Skeletal muscle satellite cell (primary cell): ENCODE measurements at regions not wholly inside any gene's neighbourhood (a gene's known extent, or its start where the extent isn't known, plus 50 kb on each side); places are given as distances from the start of the nearest gene placed in this dataset.

Source experiments
- H3K27me3 ChIP-seq: 2 replicates; pipeline ENCODE4 v1.7.0; 2013; ENCODE audit warnings: low read length; ENCODE audit not compliant: control insufficient read depth, insufficient read depth
- H3K36me3 ChIP-seq: 2 replicates; pipeline ENCODE4 v1.7.0; 2013; ENCODE audit warnings: mild to moderate bottlenecking, control low read depth, low read length; ENCODE audit not compliant: insufficient read depth
- H3K4me1 ChIP-seq: 2 replicates; pipeline ENCODE4 v1.7.0; 2013; ENCODE audit warnings: low read length; ENCODE audit not compliant: control insufficient read depth, insufficient read depth
- H3K4me2 ChIP-seq: 2 replicates; pipeline ENCODE4 v1.7.0; 2013; ENCODE audit warnings: mild to moderate bottlenecking, low read length
- H3K4me3 ChIP-seq: 2 replicates; pipeline ENCODE4 v1.7.0; 2013; ENCODE audit warnings: low read length
- H3K9ac ChIP-seq: 2 replicates; pipeline ENCODE4 v1.7.0; 2013; ENCODE audit warnings: mild to moderate bottlenecking, low read depth, low read length, moderate library complexity
- H3K9me3 ChIP-seq: replicated peaks from 2 replicates; pipeline ENCODE4 v1.7.0; 2013; ENCODE audit warnings: mild to moderate bottlenecking, control low read depth, low read length

GRCh38 chr1:30265127-30266070 is 458.0 kb downstream of the MATN1 start:
- no peaks in the 10 kb centered on the region for H3K27me3 ChIP-seq
- no peaks in the 10 kb centered on the region for H3K9me3 ChIP-seq
- no peak overlapping the region for H3K9ac ChIP-seq
- no peaks in the 10 kb centered on the region for H3K36me3 ChIP-seq
- H3K4me1 ChIP-seq, result no peaks in the 10 kb centered on the region
- H3K4me2 ChIP-seq, result no peak overlapping the region
- H3K4me3 ChIP-seq, result no peak overlapping the region

- no peak overlapping the region for H3K9ac ChIP-seq
- H3K27me3 ChIP-seq, result no peaks in the 10 kb centered on the region
- no peak overlapping the region for H3K4me2 ChIP-seq
- no peaks in the 10 kb centered on the region for H3K9me3 ChIP-seq
- H3K36me3 ChIP-seq, result no peaks in the 10 kb centered on the region
- no peaks in the 10 kb centered on the region for H3K4me1 ChIP-seq
- H3K4me3 ChIP-seq, result no peak overlapping the region
These were observed 458.7 kb downstream of the MATN1 start for GRCh38 chr1:30264672-30265025.

GRCh38 chr1:30263888-30264671 is 459.3 kb downstream of the MATN1 start:
- Histone ChIP-seq H3K4me1 (no peaks in the 10 kb centered on the region), H3K36me3 (no peaks in the 10 kb centered on the region), H3K4me3 (no peak overlapping the region), H3K27me3 (no peaks in the 10 kb centered on the region), H3K9ac (no peak overlapping the region), H3K9me3 (no peaks in the 10 kb centered on the region), H3K4me2 (no peak overlapping the region)

- no peaks in the 10 kb centered on the region for H3K4me1 ChIP-seq
- H3K4me3 ChIP-seq, result no peak overlapping the region
- H3K27me3 ChIP-seq, result no peaks in the 10 kb centered on the region
- H3K36me3 ChIP-seq, result no peaks in the 10 kb centered on the region
- H3K9ac ChIP-seq, result no peak overlapping the region
- peaks cover under 1% of the 10 kb centered on the region for H3K9me3 ChIP-seq
- H3K4me2 ChIP-seq, result no peak overlapping the region
These were observed 460.0 kb downstream of the MATN1 start for GRCh38 chr1:30263405-30263804.

GRCh38 chr1:30262158-30262557 is 461.2 kb downstream of the MATN1 start:
- H3K27me3 ChIP-seq, result no peaks in the 10 kb centered on the region
- no peak overlapping the region for H3K9ac ChIP-seq
- H3K4me3 ChIP-seq, result no peak overlapping the region
- H3K4me2 ChIP-seq, result no peak overlapping the region
- H3K36me3 ChIP-seq, result no peaks in the 10 kb centered on the region
- no peaks in the 10 kb centered on the region for H3K4me1 ChIP-seq
- H3K9me3 ChIP-seq, result peaks cover 3% of the 10 kb centered on the region

- Histone ChIP-seq H3K4me2 (no peak overlapping the region), H3K36me3 (no peaks in the 10 kb centered on the region), H3K4me3 (no peak overlapping the region), H3K9ac (no peak overlapping the region), H3K27me3 (no peaks in the 10 kb centered on the region), H3K4me1 (no peaks in the 10 kb centered on the region), H3K9me3 (peaks cover 3% of the 10 kb centered on the region)
These were observed 463.1 kb downstream of the MATN1 start for GRCh38 chr1:30260318-30260717.

GRCh38 chr1:30259631-30260030 is 463.8 kb downstream of the MATN1 start:
- H3K9ac ChIP-seq, result no peak overlapping the region
- no peaks in the 10 kb centered on the region for H3K27me3 ChIP-seq
- H3K36me3 ChIP-seq, result no peaks in the 10 kb centered on the region
- H3K9me3 ChIP-seq, result peaks cover 3% of the 10 kb centered on the region
- no peak overlapping the region for H3K4me2 ChIP-seq
- H3K4me3 ChIP-seq, result no peak overlapping the region
- no peaks in the 10 kb centered on the region for H3K4me1 ChIP-seq

GRCh38 chr1:30258876-30259275 is 464.5 kb downstream of the MATN1 start:
- Histone ChIP-seq H3K9ac (no peak overlapping the region), H3K27me3 (no peaks in the 10 kb centered on the region), H3K4me1 (no peaks in the 10 kb centered on the region), H3K4me2 (no peak overlapping the region), H3K9me3 (peaks cover 3% of the 10 kb centered on the region), H3K4me3 (no peak overlapping the region), H3K36me3 (no peaks in the 10 kb centered on the region)

- no peaks in the 10 kb centered on the region for H3K4me1 ChIP-seq
- H3K9ac ChIP-seq, result no peak overlapping the region
- H3K4me3 ChIP-seq, result no peak overlapping the region
- H3K4me2 ChIP-seq, result no peak overlapping the region
- H3K36me3 ChIP-seq, result no peaks in the 10 kb centered on the region
- H3K9me3 ChIP-seq, result peaks cover 6% of the 10 kb centered on the region
- no peaks in the 10 kb centered on the region for H3K27me3 ChIP-seq
These were observed 464.9 kb downstream of the MATN1 start for GRCh38 chr1:30258471-30258870.

- H3K27me3 ChIP-seq, result no peaks in the 10 kb centered on the region
- no peaks in the 10 kb centered on the region for H3K36me3 ChIP-seq
- H3K4me1 ChIP-seq, result no peaks in the 10 kb centered on the region
- H3K9me3 ChIP-seq, result peaks cover 7% of the 10 kb centered on the region
- H3K4me3 ChIP-seq, result no peak overlapping the region
- no peak overlapping the region for H3K9ac ChIP-seq
- H3K4me2 ChIP-seq, result no peak overlapping the region
These were observed 465.5 kb downstream of the MATN1 start for GRCh38 chr1:30257742-30258380.

GRCh38 chr1:30257322-30257721 is 466.1 kb downstream of the MATN1 start:
- Histone ChIP-seq H3K27me3 (no peaks in the 10 kb centered on the region), H3K4me1 (no peaks in the 10 kb centered on the region), H3K9me3 (peaks cover 9% of the 10 kb centered on the region), H3K4me3 (no peak overlapping the region), H3K9ac (no peak overlapping the region), H3K36me3 (no peaks in the 10 kb centered on the region), H3K4me2 (no peak overlapping the region)
